GM12878 (cell line): ENCODE measurements at regions not wholly inside any gene's neighbourhood (a gene's known extent, or its start where the extent isn't known, plus 50 kb on each side); places are given as distances from the start of the nearest gene placed in this dataset.

ENCODE experiments used
- ATAC-seq: fragments of 200-7000 bp; cut with Tn5 transposase; 3 replicates; pipeline ENCODE4 v1.9.1; 2020; ENCODE audit warnings: mild to moderate bottlenecking, moderate library complexity
- BruUV-seq: library from RNA; stranded (reverse); fragments of 400-500 nt; replicated peaks from 2 replicates; lab custom pipeline; 2021; lab: Mats Ljungman, UMichigan
- CTCF ChIA-PET: fragments of 300-600 bp; sonication (Branson Sonifier 250); formaldehyde crosslinking; extraction: SDS; loops from one replicate; lab custom pipeline; 2021; ENCODE audit warnings: inconsistent platforms; lab: Yijun Ruan, JAX
- POLR2A ChIA-PET: fragments of 350-600 bp; formaldehyde crosslinking; extraction: SDS; loops from one replicate; lab custom pipeline; 2021; ENCODE audit warnings: inconsistent platforms; lab: Charles Lee
- RAD21 ChIA-PET: fragments of 300-600 bp; sonication (Branson Sonifier 250); formaldehyde crosslinking; loops from one replicate; lab custom pipeline; 2023; ENCODE audit warnings: antibody characterized with exemption; ENCODE audit not compliant: unreplicated experiment; lab: Charles Lee
- SMC1A ChIA-PET: fragments of 300-600 bp; sonication (Branson Sonifier 250); formaldehyde crosslinking; loops from one replicate; lab custom pipeline; 2023; ENCODE audit not compliant: unreplicated experiment, uncharacterized antibody; lab: Charles Lee
- DNase-seq: peaks from one replicate; pipeline ENCODE4 v3.0.0-alpha.2; 2011; ENCODE audit warnings: low read depth, low spot score
- FAIRE-seq: peaks from 3 replicates; lab custom pipeline; 2011; peaks lifted over from hg19 to GRCh38; lab: Jason Lieb, UNC
- H2AFZ ChIP-seq: 2 replicates; pipeline ENCODE4 v1.6.0; 2011; ENCODE audit warnings: low read depth, low read length, control low read depth; ENCODE audit not compliant: control insufficient read depth
- H3K27ac ChIP-seq: 2 replicates; pipeline ENCODE4 v1.5.1; 2011; ENCODE audit warnings: control low read depth; ENCODE audit not compliant: control insufficient read depth, insufficient read depth
- H3K27me3 ChIP-seq, 2 experiments: replicated peaks in 1 of 2; 2 replicates each; pipeline versions ENCODE4 v1.6.0 to v1.6.1; 2011; ENCODE audit warnings: low read length in 1 of 2; ENCODE audit not compliant: control insufficient read depth in 2 of 2, insufficient read depth in 2 of 2
- H3K36me3 ChIP-seq, 2 experiments: 2 replicates each; pipeline ENCODE4 v1.5.1; 2011; ENCODE audit warnings: low read length in 1 of 2; ENCODE audit not compliant: control insufficient read depth in 2 of 2, insufficient read depth in 2 of 2
- H3K4me1 ChIP-seq: 2 replicates; pipeline ENCODE4 v1.6.1; 2011; ENCODE audit warnings: mild to moderate bottlenecking, low read length, moderate library complexity, mixed read lengths; ENCODE audit not compliant: control insufficient read depth, insufficient read depth
- H3K4me2 ChIP-seq: 2 replicates; pipeline ENCODE4 v1.6.0; 2011; ENCODE audit warnings: control low read depth; ENCODE audit not compliant: control insufficient read depth, insufficient read depth
- H3K4me3 ChIP-seq: fragments of 200-600 bp; sonication (generic); 2 replicates; pipeline ENCODE4 v1.5.1; 2016
- H3K79me2 ChIP-seq: 2 replicates; pipeline ENCODE4 v1.6.0; 2011; ENCODE audit warnings: low read length; ENCODE audit not compliant: control insufficient read depth, insufficient read depth
- H3K9ac ChIP-seq: 2 replicates; pipeline ENCODE4 v1.8.0; 2011; ENCODE audit warnings: low read length, control low read depth, mixed read lengths; ENCODE audit not compliant: control insufficient read depth, insufficient read depth
- H3K9me3 ChIP-seq: replicated peaks from 3 replicates; pipeline ENCODE4 v1.5.1; 2011; ENCODE audit warnings: mild to moderate bottlenecking, low read length; ENCODE audit not compliant: control insufficient read depth, insufficient read depth
- H4K20me1 ChIP-seq: 2 replicates; pipeline ENCODE4 v1.6.0; 2011; ENCODE audit not compliant: control insufficient read depth, insufficient read depth
- CREB1 ChIP-seq: IDR thresholded peaks from 2 replicates; pipeline ENCODE4 v1.6.1; 2012; ENCODE audit warnings: low read depth, mild to moderate bottlenecking, inconsistent platforms
- ESRRA ChIP-seq: IDR thresholded peaks from 2 replicates; pipeline ENCODE4 v1.6.1; 2012; ENCODE audit warnings: mild to moderate bottlenecking, low read length, improper control_type of control experiment
- KAT2A ChIP-seq: conservative IDR thresholded peaks from 2 replicates; pipeline ENCODE4 v1.6.1; 2011; ENCODE audit warnings: low read depth, low read length; ENCODE audit not compliant: control insufficient read depth
- NFYA ChIP-seq: IDR thresholded peaks from 2 replicates; pipeline ENCODE4 v1.6.1; 2011; ENCODE audit warnings: low read depth, mild to moderate bottlenecking, low read length, improper control_type of control experiment, borderline replicate concordance
- PML ChIP-seq: IDR thresholded peaks from 2 replicates; pipeline ENCODE4 v1.6.1; 2012; ENCODE audit warnings: low read length, inconsistent platforms
- SMAD5 ChIP-seq: IDR thresholded peaks from 2 replicates; pipeline ENCODE4 v1.6.1; 2016; ENCODE audit warnings: antibody characterized with exemption, low read depth
- TCF3 ChIP-seq: IDR thresholded peaks from 2 replicates; pipeline ENCODE4 v1.6.1; 2012; ENCODE audit warnings: low read depth, mild to moderate bottlenecking, low read length, borderline replicate concordance; ENCODE audit not compliant: insufficient read depth
- YBX1 ChIP-seq: fragments of 450-650 bp; IDR thresholded peaks from 2 replicates; pipeline ENCODE4 v1.6.1; 2016; ENCODE audit warnings: antibody characterized with exemption
- ZNF24 ChIP-seq: fragments of 450-650 bp; IDR thresholded peaks from 2 replicates; pipeline ENCODE4 v1.6.1; 2017; ENCODE audit warnings: antibody characterized with exemption, mild to moderate bottlenecking
- ZNF384 ChIP-seq: IDR thresholded peaks from 2 replicates; pipeline ENCODE4 v1.6.1; 2012; ENCODE audit warnings: low read depth, mild to moderate bottlenecking, low read length, improper control_type of control experiment, borderline replicate concordance
- ZNF622 ChIP-seq: fragments of 450-650 bp; IDR thresholded peaks from 2 replicates; pipeline ENCODE4 v1.6.1; 2017; ENCODE audit warnings: mild to moderate bottlenecking, inconsistent platforms
- ZZZ3 ChIP-seq: IDR thresholded peaks from 2 replicates; pipeline ENCODE4 v1.6.1; 2011; ENCODE audit warnings: low read depth; ENCODE audit not compliant: control insufficient read depth, insufficient read length
- WGBS: methylation state at CpG from one replicate; pipeline ENCODE4 v1.1.6; 2016; ENCODE audit warnings: low lambda C conversion rate; ENCODE audit not compliant: insufficient replicate concordance, insufficient coverage; ENCODE audit errors: missing lambda C conversion rate; 5-methylcytosine and 5-hydroxymethylcytosine counted together
- in situ Hi-C: fragments of 300-500 bp; cut with MboI; formaldehyde crosslinking; loops from 9 replicates; pipeline ENCODE4 v1.14.3; 2018; ENCODE audit warnings: mixed read lengths
- intact Hi-C: fragments of 100-400 bp; cut with micrococcal nuclease; formaldehyde crosslinking; loops from one replicate; pipeline ENCODE4 v1.14.2; 2022; ENCODE audit not compliant: unreplicated experiment

GRCh38 chr20:40511478-40511877 lies 177.6 kb downstream of the MAFB start:
- BruUV-seq, result no TSS peak
- RAD21 ChIA-PET, result no interaction called here

GRCh38 chr20:40510622-40511021 lies 178.4 kb downstream of the MAFB start:
- in situ Hi-C loops, result no loop called here
- FAIRE-seq (no peak), DNase-seq (no peak), ATAC-seq (no peak)
- 0% methylated on average over 3 of the region's 3 CpGs for WGBS
- Histone ChIP-seq H3K79me2 (no peaks in the 10 kb centered on the region), H3K4me3 (no peak overlapping the region), H3K4me2 (no peak overlapping the region), H4K20me1 (no peaks in the 10 kb centered on the region)
- CTCF ChIA-PET, result no interaction called here
- TF ChIP-seq KAT2A (no peak), ZZZ3 (no peak), SMAD5 (no peak), ZNF24 (no peak), YBX1 (no peak), ZNF622 (no peak), NFYA (no peak), PML (no peak), TCF3 (no peak), CREB1 (no peak), ZNF384 (no peak)
- TF ChIP-seq, all 136 proteins: peak for 0
- no TSS peak for BruUV-seq
- no peaks in the 10 kb centered on the region for H3K36me3 ChIP-seq
- H2AFZ ChIP-seq, result no peak overlapping the region
- H3K4me1 ChIP-seq, result no peaks in the 10 kb centered on the region
- no peak overlapping the region for H3K27ac ChIP-seq
- H3K9ac ChIP-seq, result no peak overlapping the region
- ChIA-PET SMC1A (no interaction called here), POLR2A (no interaction called here), RAD21 (no interaction called here)
- intact Hi-C loops, result no loop called here
- no peaks in the 10 kb centered on the region; a peak in 1 of 4 replicates for H3K27me3 ChIP-seq
- no peaks in the 10 kb centered on the region for H3K9me3 ChIP-seq

More at GRCh38 chr20:40511478-40511877, 177.6 kb downstream of the MAFB start:
- ChIA-PET SMC1A (no interaction called here), POLR2A (no interaction called here), CTCF (no interaction called here)
- WGBS, result 0% methylated on average over 3 of the region's 3 CpGs
- no peak overlapping the region for H2AFZ ChIP-seq
- no peak for ATAC-seq
- no peak overlapping the region for H3K9ac ChIP-seq
- H3K27ac ChIP-seq, result no peak overlapping the region
- no peaks in the 10 kb centered on the region for H4K20me1 ChIP-seq
- no peak overlapping the region for H3K4me2 ChIP-seq
- intact Hi-C loops, result no loop called here
- no peaks in the 10 kb centered on the region for H3K36me3 ChIP-seq
- TF ChIP-seq ESRRA (no peak), ZNF622 (no peak)
- no peaks in the 10 kb centered on the region for H3K9me3 ChIP-seq
- H3K4me3 ChIP-seq, result no peak overlapping the region
- H3K4me1 ChIP-seq, result no peaks in the 10 kb centered on the region
- in situ Hi-C loops, result no loop called here
- no peaks in the 10 kb centered on the region for H3K79me2 ChIP-seq
- H3K27me3 ChIP-seq, result no peaks in the 10 kb centered on the region; a peak in 2 of 4 replicates
- no peak for DNase-seq
- no peak for FAIRE-seq
